PFSK-1 (cell line): ENCODE measurements at regions not wholly inside any gene's neighbourhood (a gene's known extent, or its start where the extent isn't known, plus 50 kb on each side); places are given as distances from the start of the nearest gene placed in this dataset.

Experiments used
- FOXP2 ChIP-seq: optimal IDR thresholded peaks from 2 replicates; pipeline ENCODE3; 2011; ENCODE audit warnings: borderline replicate concordance, control low read depth, inconsistent platforms; ENCODE audit not compliant: insufficient read depth; ENCODE audit errors: extremely low read length, extremely low read depth
- REST ChIP-seq, 2 experiments: IDR thresholded peaks; 2 replicates each; pipeline versions ENCODE4 v1.6.1 to v1.8.0; 2011 to 2012; ENCODE audit warnings: low read depth in 2 of 2, low read length in 2 of 2, control low read depth in 1 of 2, inconsistent platforms in 1 of 2, mild to moderate bottlenecking in 1 of 2, moderate library complexity in 1 of 2; ENCODE audit not compliant: insufficient read depth in 1 of 2

GRCh38 chr14:56487761-56488160 is 91.8 kb upstream of the TMEM260 start:
- TF ChIP-seq REST (IDR thresholded peaks at IDR 0.05; ENCODE audit: insufficient read depth in 1 of 2, low read depth in 2 of 2, low read length in 2 of 2), result no peak
- TF ChIP-seq FOXP2, result no peak
